ENCODE measurements at regions not wholly inside any gene's neighbourhood (a gene's known extent, or its start where the extent isn't known, plus 50 kb on each side); places are given as distances from the start of the nearest gene placed in this dataset.
A peak's percentile ranks its signal among the peaks of the same experiment; 100 is the strongest.

- DNase-seq (ENCODE audit: low spot score), result no peak
Observed at GRCh38 chr2:126307740-126308139, 348.2 kb upstream of the GYPC start.

- no peak for DNase-seq (ENCODE audit: low spot score)
Observed at GRCh38 chr2:126309185-126309584, 346.8 kb upstream of the GYPC start.

GRCh38 chr2:126312579-126312978 lies 343.4 kb upstream of the GYPC start:
- no peak for DNase-seq (ENCODE audit: low spot score)

- no peak for DNase-seq (ENCODE audit: low spot score)
Observed at GRCh38 chr2:126315828-126316227, 340.1 kb upstream of the GYPC start.

- no peak for DNase-seq (ENCODE audit: low spot score)
Observed at GRCh38 chr2:126317790-126318431, 338.0 kb upstream of the GYPC start.

- no peak for DNase-seq (ENCODE audit: low spot score)
Observed at GRCh38 chr2:126322342-126322741, 333.6 kb upstream of the GYPC start.

GRCh38 chr2:126325202-126325601 lies 330.8 kb upstream of the GYPC start:
- DNase-seq (ENCODE audit: low spot score), result no peak

GRCh38 chr2:126329173-126329572 lies 326.8 kb upstream of the GYPC start:
- no peak for DNase-seq (ENCODE audit: low spot score)

- DNase-seq (ENCODE audit: low spot score), result no peak
Observed at GRCh38 chr2:126342457-126342856, 313.5 kb upstream of the GYPC start.

- no peak for DNase-seq (ENCODE audit: low spot score)
Observed at GRCh38 chr2:126343136-126343535, 312.8 kb upstream of the GYPC start.

GRCh38 chr2:126344493-126344892 lies 311.5 kb upstream of the GYPC start:
- no peak for DNase-seq (ENCODE audit: low spot score)

GRCh38 chr2:126345691-126346090 lies 310.3 kb upstream of the GYPC start:
- no peak for DNase-seq (ENCODE audit: low spot score)

- no peak for DNase-seq (ENCODE audit: low spot score)
Observed at GRCh38 chr2:126356631-126357030, 299.3 kb upstream of the GYPC start.

- DNase-seq (ENCODE audit: low spot score), result no peak
Observed at GRCh38 chr2:126358122-126358521, 297.8 kb upstream of the GYPC start.

- DNase-seq (ENCODE audit: low spot score), result peak; percentile 10
Observed at GRCh38 chr2:126359494-126359893, 296.5 kb upstream of the GYPC start.

- no peak for DNase-seq (ENCODE audit: low spot score)
Observed at GRCh38 chr2:126367361-126367760, 288.6 kb upstream of the GYPC start.

GRCh38 chr2:126368758-126369157 lies 287.2 kb upstream of the GYPC start:
- peak; percentile 37 for DNase-seq (ENCODE audit: low spot score)

GRCh38 chr2:126370201-126370600 lies 285.8 kb upstream of the GYPC start:
- peak; percentile 50 for DNase-seq (ENCODE audit: low spot score)

- DNase-seq (ENCODE audit: low spot score), result no peak
Observed at GRCh38 chr2:126372406-126372805, 283.6 kb upstream of the GYPC start.

- DNase-seq (ENCODE audit: low spot score), result no peak
Observed at GRCh38 chr2:126378176-126378575, 277.8 kb upstream of the GYPC start.

GRCh38 chr2:126381091-126381490 lies 274.9 kb upstream of the GYPC start:
- DNase-seq (ENCODE audit: low spot score), result peak; percentile 78

- no peak for DNase-seq (ENCODE audit: low spot score)
Observed at GRCh38 chr2:126382998-126383397, 273.0 kb upstream of the GYPC start.

- DNase-seq (ENCODE audit: low spot score), result no peak
Observed at GRCh38 chr2:126383800-126384199, 272.2 kb upstream of the GYPC start.

- no peak for DNase-seq (ENCODE audit: low spot score)
Observed at GRCh38 chr2:126385441-126385840, 270.5 kb upstream of the GYPC start.

- DNase-seq (ENCODE audit: low spot score), result no peak
Observed at GRCh38 chr2:126385983-126386382, 270.0 kb upstream of the GYPC start.

Data from pons (tissue), 1 donor.